OCI-LY3 (cell line): ENCODE measurements at regions not wholly inside any gene's neighbourhood (a gene's known extent, or its start where the extent isn't known, plus 50 kb on each side); places are given as distances from the start of the nearest gene placed in this dataset.

ENCODE experiments used
- H2AFZ ChIP-seq: fragments of 200-600, 300-600 bp; shearing (Covaris generic); 2 replicates; pipeline ENCODE4 v1.6.0; 2014; ENCODE audit warnings: antibody characterized with exemption, low read depth, low read length
- H3K27ac ChIP-seq: fragments of 200-600, 300-600 bp; sonication (generic); 2 replicates; pipeline ENCODE4 v1.5.1; 2014; ENCODE audit warnings: mild to moderate bottlenecking, low read length, moderate library complexity, mixed read lengths
- H3K27me3 ChIP-seq: fragments of 200-600, 300-600 bp; sonication (generic); 2 replicates; pipeline ENCODE4 v1.6.1; 2014; ENCODE audit warnings: low read depth, low read length, mixed read lengths
- H3K36me3 ChIP-seq: fragments of 200-600, 300-600 bp; sonication (generic); replicated peaks from 2 replicates; pipeline ENCODE3; 2014; ENCODE audit warnings: low read depth, low read length, mixed read lengths
- H3K4me1 ChIP-seq: fragments of 300-600, 200-600 bp; sonication (generic); 2 replicates; pipeline ENCODE4 v1.6.1; 2014; ENCODE audit warnings: low read length, mixed read lengths
- H3K4me2 ChIP-seq: fragments of 200-600, 300-600 bp; sonication (generic); 2 replicates; pipeline ENCODE4 v1.6.1; 2014; ENCODE audit warnings: low read length, mixed read lengths
- H3K4me3 ChIP-seq: fragments of 300-600, 200-600 bp; sonication (generic); 2 replicates; pipeline ENCODE4 v1.5.1; 2014; ENCODE audit warnings: antibody characterized with exemption, mild to moderate bottlenecking, low read length, moderate library complexity
- H3K79me2 ChIP-seq: fragments of 300-600, 200-600 bp; shearing (Covaris generic); 2 replicates; pipeline ENCODE4 v1.6.1; 2014; ENCODE audit warnings: mild to moderate bottlenecking, low read length, mixed read lengths
- H3K9ac ChIP-seq: fragments of 300-600, 200-600 bp; shearing (Covaris generic); 2 replicates; pipeline ENCODE4 v1.6.0; 2014; ENCODE audit warnings: mild to moderate bottlenecking, low read length, moderate library complexity
- H3K9me3 ChIP-seq: fragments of 200-600, 300-600 bp; shearing (Covaris generic); 2 replicates; pipeline ENCODE4 v1.6.1; 2014; ENCODE audit warnings: low read length, mixed read lengths; ENCODE audit not compliant: insufficient read depth
- H4K20me1 ChIP-seq: fragments of 200-600, 300-600 bp; sonication (generic); 2 replicates; pipeline ENCODE4 v1.6.1; 2016; ENCODE audit warnings: low read length, mixed read lengths; ENCODE audit not compliant: insufficient read depth
- EZH2phosphoT487 ChIP-seq: fragments of 200-600 bp; shearing (Covaris generic); IDR thresholded peaks from 2 replicates; pipeline ENCODE4 v1.6.1; 2018; ENCODE audit warnings: antibody characterized with exemption, mixed run types, low read depth
- TF ChIP-seq, protein P1 (sequence below): fragments of 200-600, 300-600 bp; sonication (generic); IDR thresholded peaks from 2 replicates; pipeline ENCODE4 v1.5.1; 2014; ENCODE audit warnings: antibody characterized with exemption, low read length, low read depth

DNA sequence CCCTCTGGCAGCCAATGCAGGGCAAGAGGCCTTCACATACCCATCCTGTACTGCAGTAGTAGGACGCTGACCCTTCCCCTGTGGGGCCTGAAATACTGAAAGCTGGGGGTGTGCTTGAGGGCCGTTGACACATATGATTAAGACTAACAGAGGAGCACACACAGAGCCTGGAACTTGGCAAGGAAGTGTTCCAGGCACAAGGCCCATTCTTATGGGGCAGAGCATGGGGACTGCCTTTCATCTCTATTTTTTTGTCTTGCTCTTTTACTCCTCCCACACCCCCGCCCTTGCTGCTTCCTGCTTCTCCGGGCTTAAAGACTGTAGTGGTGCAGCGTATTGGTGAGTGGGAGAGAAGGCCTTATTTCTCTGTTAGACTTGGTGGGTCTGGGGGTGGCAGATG is 137.4 kb downstream of the BACH1 start:
- Histone ChIP-seq H3K9ac (no peak overlapping the region), H4K20me1 (no peaks in the 10 kb centered on the region), H3K36me3 (peaks cover 19% of the 10 kb centered on the region), H3K9me3 (no peaks in the 10 kb centered on the region), H3K4me2 (no peak overlapping the region), H3K4me3 (no peak overlapping the region), H3K27ac (no peak overlapping the region), H3K27me3 (no peaks in the 10 kb centered on the region), H3K4me1 (peaks cover 21% of the 10 kb centered on the region), H2AFZ (no peak overlapping the region), H3K79me2 (peaks cover 13% of the 10 kb centered on the region)
- no peak for TF ChIP-seq EZH2phosphoT487
- TF ChIP-seq, protein P1, sequence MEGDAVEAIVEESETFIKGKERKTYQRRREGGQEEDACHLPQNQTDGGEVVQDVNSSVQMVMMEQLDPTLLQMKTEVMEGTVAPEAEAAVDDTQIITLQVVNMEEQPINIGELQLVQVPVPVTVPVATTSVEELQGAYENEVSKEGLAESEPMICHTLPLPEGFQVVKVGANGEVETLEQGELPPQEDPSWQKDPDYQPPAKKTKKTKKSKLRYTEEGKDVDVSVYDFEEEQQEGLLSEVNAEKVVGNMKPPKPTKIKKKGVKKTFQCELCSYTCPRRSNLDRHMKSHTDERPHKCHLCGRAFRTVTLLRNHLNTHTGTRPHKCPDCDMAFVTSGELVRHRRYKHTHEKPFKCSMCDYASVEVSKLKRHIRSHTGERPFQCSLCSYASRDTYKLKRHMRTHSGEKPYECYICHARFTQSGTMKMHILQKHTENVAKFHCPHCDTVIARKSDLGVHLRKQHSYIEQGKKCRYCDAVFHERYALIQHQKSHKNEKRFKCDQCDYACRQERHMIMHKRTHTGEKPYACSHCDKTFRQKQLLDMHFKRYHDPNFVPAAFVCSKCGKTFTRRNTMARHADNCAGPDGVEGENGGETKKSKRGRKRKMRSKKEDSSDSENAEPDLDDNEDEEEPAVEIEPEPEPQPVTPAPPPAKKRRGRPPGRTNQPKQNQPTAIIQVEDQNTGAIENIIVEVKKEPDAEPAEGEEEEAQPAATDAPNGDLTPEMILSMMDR: no peak

DNA sequence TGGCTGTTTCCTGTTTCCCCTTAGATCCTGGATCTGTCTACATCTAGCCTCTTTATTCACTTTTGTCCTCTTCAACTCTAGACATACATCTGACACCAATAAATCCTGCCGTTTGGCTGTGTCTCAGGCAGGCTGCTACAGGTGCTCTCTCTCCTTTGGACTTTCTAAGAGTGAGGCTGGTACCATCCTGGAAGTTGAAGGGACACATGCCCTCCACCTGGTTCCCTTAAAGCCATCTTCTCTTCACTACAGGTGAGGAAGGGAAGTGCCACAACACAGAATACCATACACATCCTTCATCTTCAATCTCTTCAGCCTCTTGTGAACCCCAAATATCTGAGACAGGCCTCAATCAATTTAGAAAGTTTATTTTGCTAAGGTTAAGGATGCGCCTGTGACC is 137.9 kb downstream of the BACH1 start:
- Histone ChIP-seq H3K27ac (no peak overlapping the region), H3K36me3 (peaks cover 16% of the 10 kb centered on the region), H3K9ac (no peak overlapping the region), H4K20me1 (no peaks in the 10 kb centered on the region), H3K27me3 (no peaks in the 10 kb centered on the region), H3K4me2 (no peak overlapping the region), H3K4me1 (peaks cover 26% of the 10 kb centered on the region), H3K4me3 (no peak overlapping the region), H2AFZ (no peak overlapping the region), H3K79me2 (peaks cover 13% of the 10 kb centered on the region), H3K9me3 (no peaks in the 10 kb centered on the region)
- TF ChIP-seq, protein P1: no peak
- TF ChIP-seq EZH2phosphoT487: no peak

DNA sequence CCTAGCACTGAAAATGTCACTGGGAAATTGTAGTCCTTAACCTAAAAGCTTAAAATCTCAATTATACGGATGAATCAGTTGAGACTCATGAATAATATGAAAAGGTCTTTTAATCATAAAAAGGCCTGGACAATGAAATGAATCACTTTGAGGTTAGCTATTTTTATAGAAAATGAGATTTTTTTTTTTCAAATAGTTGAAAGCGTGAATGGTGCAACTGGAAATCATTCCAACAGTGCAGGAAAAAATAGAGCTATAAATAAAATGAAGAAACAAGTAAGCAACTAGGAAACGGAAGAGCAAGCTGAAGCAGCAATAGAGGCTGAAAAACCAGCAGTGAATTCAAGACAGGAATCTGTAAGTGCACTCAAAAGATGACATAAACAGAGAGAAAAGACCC is 142.9 kb downstream of the BACH1 start:
- TF ChIP-seq, protein P1: no peak
- TF ChIP-seq EZH2phosphoT487: no peak
- Histone ChIP-seq H3K4me2 (peak overlapping the region; percentile 27), H3K79me2 (0 out of 2 replicates have a peak, but pooled peaks cover 6% of the 10 kb centered on the region)

DNA sequence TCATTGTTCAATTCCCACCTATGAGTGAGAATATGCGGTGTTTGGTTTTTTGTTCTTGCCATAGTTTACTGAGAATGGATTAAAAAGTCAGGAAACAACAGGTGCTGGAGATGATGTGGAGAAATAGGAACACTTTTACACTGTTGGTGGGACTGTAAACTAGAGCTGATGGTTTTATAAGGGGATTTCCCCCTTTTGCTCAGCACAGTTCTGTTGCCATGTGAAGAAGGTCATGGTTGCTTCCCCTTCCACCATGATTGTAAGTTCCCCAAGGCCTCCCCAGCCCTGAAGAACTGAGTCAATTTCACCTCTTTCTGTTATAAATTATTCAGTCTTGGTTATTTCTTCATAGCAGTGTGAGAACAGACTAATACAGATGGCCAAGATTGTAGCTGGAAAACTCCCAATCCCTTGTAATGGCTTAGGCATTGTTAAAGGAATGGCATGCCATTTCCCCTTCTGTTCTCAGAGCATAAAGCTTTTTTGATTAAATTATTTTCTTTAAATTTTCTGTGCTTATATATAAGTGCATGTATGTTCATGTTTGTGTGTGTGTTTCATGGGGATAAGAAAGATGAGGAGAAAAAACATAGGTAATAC is 144.8 kb downstream of the BACH1 start:
- Histone ChIP-seq H3K27me3 (no peaks in the 10 kb centered on the region), H4K20me1 (no peaks in the 10 kb centered on the region), H3K79me2 (0 out of 2 replicates have a peak, but pooled peaks cover 6% of the 10 kb centered on the region), H3K4me2 (peak overlapping the region; percentile 43), H3K9ac (no peak overlapping the region), H3K9me3 (no peaks in the 10 kb centered on the region), H3K27ac (peak overlapping the region; percentile 66), H3K36me3 (no peaks in the 10 kb centered on the region), H3K4me3 (no peak overlapping the region), H2AFZ (no peak overlapping the region), H3K4me1 (peaks cover 27% of the 10 kb centered on the region)
- no peak for TF ChIP-seq EZH2phosphoT487
- TF ChIP-seq, protein P1: no peak

More for the DNA sequence above, 142.9 kb downstream of the BACH1 start:
- H3K9me3 ChIP-seq: no peaks in the 10 kb centered on the region
- H3K9ac ChIP-seq: no peak overlapping the region
- peaks cover 27% of the 10 kb centered on the region for H3K4me1 ChIP-seq
- H2AFZ ChIP-seq: no peak overlapping the region
- no peaks in the 10 kb centered on the region for H4K20me1 ChIP-seq
- peaks cover 2% of the 10 kb centered on the region for H3K36me3 ChIP-seq
- no peak overlapping the region for H3K4me3 ChIP-seq
- no peak overlapping the region; the same call in 1 of the 2 replicates for H3K27ac ChIP-seq
- no peaks in the 10 kb centered on the region for H3K27me3 ChIP-seq
